IMR-90 (cell line): ENCODE measurements at regions not wholly inside any gene's neighbourhood (a gene's known extent, or its start where the extent isn't known, plus 50 kb on each side); places are given as distances from the start of the nearest gene placed in this dataset.

Experiments used
- ATAC-seq: fragments of 200-7000 bp; cut with Tn5 transposase; 2 replicates; pipeline ENCODE4 v1.9.1; 2020; ENCODE audit warnings: low read depth, mild to moderate bottlenecking, moderate library complexity
- BruUV-seq: library from RNA; stranded (reverse); fragments of 400-500 nt; replicated peaks from 2 replicates; lab custom pipeline; 2021; lab: Mats Ljungman, UMichigan
- CTCF ChIA-PET: fragments of 300-600 bp; formaldehyde crosslinking; extraction: SDS; loops from one replicate; lab custom pipeline; 2021; ENCODE audit warnings: antibody characterized with exemption; lab: Yijun Ruan, JAX
- POLR2A ChIA-PET: fragments of 300-600 bp; sonication (Branson Sonifier 250); formaldehyde crosslinking; loops from one replicate; lab custom pipeline; 2022; ENCODE audit warnings: antibody characterized with exemption; ENCODE audit not compliant: unreplicated experiment; lab: Charles Lee
- DNase-seq: peaks from one replicate; pipeline ENCODE4 v3.0.0; 2013
- H2AFZ ChIP-seq: replicated peaks from 2 replicates; pipeline ENCODE3; 2013; ENCODE audit warnings: low read length, mild to moderate bottlenecking; ENCODE audit not compliant: poor library complexity
- H2AK5ac ChIP-seq: 2 replicates; pipeline ENCODE4 v1.6.1; 2013; ENCODE audit warnings: low read depth, low read length, inconsistent platforms
- H2AK9ac ChIP-seq: replicated peaks from 2 replicates; pipeline ENCODE3; 2013; ENCODE audit warnings: mild to moderate bottlenecking, low read depth, low read length, moderate library complexity; ENCODE audit not compliant: poor library complexity
- H2BK120ac ChIP-seq: 2 replicates; pipeline ENCODE4 v1.6.1; 2013; ENCODE audit warnings: low read depth, low read length, inconsistent platforms
- H2BK15ac ChIP-seq: 3 replicates; pipeline ENCODE4 v1.6.1; 2013; ENCODE audit warnings: low read depth, low read length, inconsistent platforms
- H2BK20ac ChIP-seq: 2 replicates; pipeline ENCODE4 v1.6.1; 2013; ENCODE audit warnings: low read depth, mild to moderate bottlenecking, inconsistent platforms, low read length, moderate library complexity
- H2BK5ac ChIP-seq: 2 replicates; pipeline ENCODE4 v1.6.1; 2013; ENCODE audit warnings: mild to moderate bottlenecking, low read depth, low read length, inconsistent platforms; ENCODE audit not compliant: poor library complexity, severe bottlenecking
- H3K14ac ChIP-seq: replicated peaks from 2 replicates; pipeline ENCODE4 v1.6.1; 2013; ENCODE audit warnings: low read depth, low read length, inconsistent platforms
- H3K18ac ChIP-seq: 2 replicates; pipeline ENCODE4 v1.6.1; 2013; ENCODE audit warnings: low read depth, low read length, control low read depth
- H3K23ac ChIP-seq: 2 replicates; pipeline ENCODE4 v1.6.1; 2013; ENCODE audit warnings: low read depth, low read length, inconsistent platforms
- H3K27ac ChIP-seq: 2 replicates; pipeline ENCODE4 v1.5.1; 2013; ENCODE audit warnings: mild to moderate bottlenecking, control low read depth, low read length; ENCODE audit not compliant: insufficient read depth
- H3K27me3 ChIP-seq: 2 replicates; pipeline ENCODE4 v1.6.1; 2013; ENCODE audit warnings: low read length; ENCODE audit not compliant: control insufficient read depth, insufficient read depth
- H3K36me3 ChIP-seq: 2 replicates; pipeline ENCODE4 v1.6.1; 2013; ENCODE audit warnings: low read length, mixed read lengths; ENCODE audit not compliant: control insufficient read depth, insufficient read depth
- H3K4ac ChIP-seq: 2 replicates; pipeline ENCODE4 v1.6.1; 2013; ENCODE audit warnings: low read depth, low read length, inconsistent platforms
- H3K4me1 ChIP-seq: 2 replicates; pipeline ENCODE4 v1.6.1; 2013; ENCODE audit warnings: low read length, mixed read lengths; ENCODE audit not compliant: control insufficient read depth, insufficient read depth
- H3K4me2 ChIP-seq: 2 replicates; pipeline ENCODE4 v1.6.1; 2013; ENCODE audit warnings: low read depth, mild to moderate bottlenecking, control low read depth, low read length, moderate library complexity
- H3K4me3 ChIP-seq: 2 replicates; pipeline ENCODE4 v1.5.1; 2013; ENCODE audit warnings: low read depth, mild to moderate bottlenecking, control low read depth, low read length, moderate library complexity; ENCODE audit not compliant: insufficient read depth
- H3K56ac ChIP-seq: 2 replicates; pipeline ENCODE4 v1.6.1; 2013; ENCODE audit warnings: low read length, inconsistent platforms; ENCODE audit not compliant: insufficient read depth; ENCODE audit errors: extremely low read depth
- H3K79me1 ChIP-seq, 2 experiments: 2 replicates each; pipeline ENCODE4 v1.6.1; 2013; ENCODE audit warnings: low read length in 2 of 2, inconsistent platforms in 1 of 2, low read depth in 1 of 2
- H3K9ac ChIP-seq: 2 replicates; pipeline ENCODE4 v1.6.1; 2013; ENCODE audit warnings: low read depth, low read length, control low read depth
- H3K9me1 ChIP-seq: 2 replicates; pipeline ENCODE4 v1.6.1; 2013; ENCODE audit warnings: low read length, inconsistent platforms; ENCODE audit not compliant: insufficient read depth
- H3K9me3 ChIP-seq: 2 replicates; pipeline ENCODE4 v1.6.1; 2013; ENCODE audit warnings: low read length; ENCODE audit not compliant: control insufficient read depth, insufficient read depth
- H4K20me1 ChIP-seq: 2 replicates; pipeline ENCODE4 v1.6.1; 2013; ENCODE audit warnings: low read length, inconsistent platforms; ENCODE audit not compliant: insufficient read depth
- H4K5ac ChIP-seq: 2 replicates; pipeline ENCODE4 v1.6.1; 2013; ENCODE audit warnings: mild to moderate bottlenecking, low read depth, low read length, control low read depth
- H4K8ac ChIP-seq, 2 experiments: 2 replicates each; pipeline ENCODE4 v1.6.1; 2013; ENCODE audit warnings: low read depth in 2 of 2, low read length in 2 of 2, control low read depth in 1 of 2, inconsistent platforms in 1 of 2
- H4K91ac ChIP-seq: 2 replicates; pipeline ENCODE4 v1.6.1; 2013; ENCODE audit warnings: low read depth, low read length, inconsistent platforms; ENCODE audit not compliant: insufficient read depth
- BHLHE40 ChIP-seq: fragments of 150-350 bp; IDR thresholded peaks from 2 replicates; pipeline ENCODE4 v1.6.1; 2016; ENCODE audit warnings: mild to moderate bottlenecking, low read depth, low read length
- CHD1 ChIP-seq: IDR thresholded peaks from 2 replicates; pipeline ENCODE4 v1.6.1; 2012; ENCODE audit warnings: low read depth, low read length, improper control_type of control experiment
- CTCF ChIP-seq: conservative IDR thresholded peaks from 2 replicates; pipeline ENCODE4 v1.5.1; 2012; ENCODE audit warnings: mild to moderate bottlenecking, low read depth, low read length, improper control_type of control experiment
- ELK1 ChIP-seq: fragments of 150-350 bp; IDR thresholded peaks from 2 replicates; pipeline ENCODE4 v1.6.1; 2016; ENCODE audit warnings: low read depth, mild to moderate bottlenecking, low read length, moderate library complexity, borderline replicate concordance
- MXI1 ChIP-seq: IDR thresholded peaks from 2 replicates; pipeline ENCODE4 v1.6.1; 2012; ENCODE audit warnings: low read depth, mild to moderate bottlenecking, low read length, moderate library complexity, borderline replicate concordance
- RFX5 ChIP-seq: IDR thresholded peaks from 2 replicates; pipeline ENCODE4 v1.8.0; 2012; ENCODE audit warnings: low read depth, mild to moderate bottlenecking, low read length, moderate library complexity
- SMC3 ChIP-seq: fragments of 150-350 bp; IDR thresholded peaks from 2 replicates; pipeline ENCODE4 v1.6.1; 2016; ENCODE audit warnings: low read depth, mild to moderate bottlenecking, antibody characterized with exemption, low read length, moderate library complexity
- USF2 ChIP-seq: fragments of 150-350 bp; IDR thresholded peaks from 2 replicates; pipeline ENCODE4 v1.6.1; 2017; ENCODE audit warnings: mild to moderate bottlenecking, antibody characterized with exemption, low read length, low read depth
- WGBS, 2 experiments: methylation state at CpG; one replicate each; pipeline versions ENCODE4 v1.1.5 to v1.1.7; 2013; ENCODE audit warnings: missing lambda C conversion rate in 2 of 2; ENCODE audit not compliant: insufficient read length in 1 of 2; ENCODE audit errors: extremely low coverage in 2 of 2; 5-methylcytosine and 5-hydroxymethylcytosine counted together
- dilution Hi-C: fragments of 300-500 bp; cut with HindIII; formaldehyde crosslinking; loops from one replicate; pipeline ENCODE4 v1.14.3; 2018; ENCODE audit warnings: low sequenced_read_pairs; ENCODE audit not compliant: unreplicated experiment
- in situ Hi-C: fragments of 300-500 bp; cut with MboI; formaldehyde crosslinking; loops from 3 replicates; pipeline ENCODE4 v1.14.3; 2019; ENCODE audit warnings: low sequenced_read_pairs, inconsistent platforms, mixed read lengths
- intact Hi-C: fragments of 100-400 bp; cut with micrococcal nuclease; formaldehyde crosslinking; loops from 2 replicates; pipeline ENCODE4 v1.10.0; 2022

GRCh38 chr5:129395247-129395646 is 64.9 kb upstream of the ADAMTS19 start:
- H2BK20ac ChIP-seq, result no peak overlapping the region
- intact Hi-C loops, result no loop called here
- DNase-seq, result no peak
- TF ChIP-seq BHLHE40, result no peak
- no peak for TF ChIP-seq RFX5
- TF ChIP-seq SMC3, result no peak
- TF ChIP-seq CTCF, result no peak
- TF ChIP-seq MXI1, result no peak
- no peak for TF ChIP-seq USF2
- no peak for TF ChIP-seq CHD1
- TF ChIP-seq ELK1, result no peak
- dilution Hi-C loops, result no loop called here
- no peak overlapping the region for H2AK9ac ChIP-seq
- no peak overlapping the region for H3K18ac ChIP-seq
- H3K27ac ChIP-seq, result no peak overlapping the region
- no peak overlapping the region for H2BK5ac ChIP-seq
- WGBS, 2 experiments, result no CpG with 5 or more reads among the region's 5 CpGs
- no peak overlapping the region for H3K4me2 ChIP-seq
- H3K4me1 ChIP-seq, result no peaks in the 10 kb centered on the region
- H2AK5ac ChIP-seq, result no peak overlapping the region
- no peak overlapping the region for H4K5ac ChIP-seq
- no peak overlapping the region for H3K14ac ChIP-seq
- BruUV-seq, result no TSS peak
- H3K4ac ChIP-seq, result no peak overlapping the region
- H3K79me1 ChIP-seq, result no peaks in the 10 kb centered on the region
- H3K27me3 ChIP-seq, result no peaks in the 10 kb centered on the region
- no peaks in the 10 kb centered on the region for H3K9me3 ChIP-seq
- no peak overlapping the region for H2BK15ac ChIP-seq
- no peak for ATAC-seq
- H2BK120ac ChIP-seq, result no peak overlapping the region
- in situ Hi-C loops, result no loop called here
- no peak overlapping the region for H3K4me3 ChIP-seq
- H4K91ac ChIP-seq, result no peak overlapping the region
- H3K9me1 ChIP-seq, result no peaks in the 10 kb centered on the region
- no peak overlapping the region for H4K8ac ChIP-seq
- H3K9ac ChIP-seq, result no peak overlapping the region
- no peaks in the 10 kb centered on the region for H3K36me3 ChIP-seq
- no peak overlapping the region for H2AFZ ChIP-seq
- ChIA-PET POLR2A (no interaction called here), CTCF (no interaction called here)
- H3K23ac ChIP-seq, result no peak overlapping the region
- H3K56ac ChIP-seq, result no peak overlapping the region
- no peaks in the 10 kb centered on the region for H4K20me1 ChIP-seq
